HepG2 (cell line): ENCODE measurements at regions not wholly inside any gene's neighbourhood (a gene's known extent, or its start where the extent isn't known, plus 50 kb on each side); places are given as distances from the start of the nearest gene placed in this dataset.

Experiments used
- ATAC-seq: fragments of 200-7000 bp; cut with Tn5 transposase; 3 replicates; pipeline ENCODE4 v1.9.1; 2020; ENCODE audit warnings: mild to moderate bottlenecking, moderate library complexity
- BruUV-seq: library from RNA; stranded (reverse); fragments of 400-500 nt; replicated peaks from 2 replicates; lab custom pipeline; 2021; lab: Mats Ljungman, UMichigan
- CTCF ChIA-PET: fragments of 300-600 bp; formaldehyde crosslinking; extraction: SDS; loops from one replicate; lab custom pipeline; 2021; ENCODE audit warnings: low total read pairs, inconsistent platforms, low intra/inter-chr PET ratio; lab: Yijun Ruan, JAX
- POLR2A ChIA-PET: fragments of 350-600 bp; sonication (Branson Sonifier 250); formaldehyde crosslinking; loops from one replicate; lab custom pipeline; 2020; ENCODE audit warnings: antibody characterized with exemption, inconsistent platforms; lab: Yijun Ruan, JAX
- DNase-seq: peaks from one replicate; pipeline ENCODE4 v3.0.0-alpha.2; 2015; ENCODE audit warnings: low spot score
- FAIRE-seq: peaks from 3 replicates; lab custom pipeline; 2011; peaks lifted over from hg19 to GRCh38; lab: Jason Lieb, UNC
- H2AFZ ChIP-seq: one replicate; pipeline ENCODE4 v1.6.1; 2011; ENCODE audit warnings: low read length, inconsistent platforms
- H3K27ac ChIP-seq: fragments of 300-600 bp; 3 replicates; pipeline ENCODE4 v1.8.0; 2011; ENCODE audit warnings: mixed run types, mild to moderate bottlenecking, mixed read lengths, low read length, inconsistent platforms; ENCODE audit not compliant: insufficient read depth; ENCODE audit errors: extremely low read length
- H3K27me3 ChIP-seq, 2 experiments: fragments of 200-600 bp in 1 of 2; 2 replicates in 1 of 2; 3 replicates in 1 of 2; pipeline versions ENCODE4 v1.6.0 to v1.8.0; 2011; ENCODE audit warnings: low read length in 2 of 2, mild to moderate bottlenecking in 2 of 2, moderate library complexity in 2 of 2, inconsistent platforms in 1 of 2; ENCODE audit not compliant: insufficient read depth in 2 of 2, control insufficient read depth in 1 of 2
- H3K36me3 ChIP-seq, 2 experiments: fragments of 200-600 bp in 1 of 2; replicated peaks in 1 of 2; 2 replicates in 1 of 2; 3 replicates in 1 of 2; pipeline versions ENCODE4 v1.5.1 to v1.8.0; 2011; ENCODE audit warnings: low read length in 2 of 2, inconsistent platforms in 1 of 2; ENCODE audit not compliant: insufficient read depth in 2 of 2, control insufficient read depth in 1 of 2
- H3K4me1 ChIP-seq: 2 replicates; pipeline ENCODE4 v1.5.1; 2012; ENCODE audit warnings: low read length, inconsistent platforms; ENCODE audit not compliant: insufficient read depth
- H3K4me2 ChIP-seq: 2 replicates; pipeline ENCODE4 v1.6.0; 2011; ENCODE audit warnings: low read depth, low read length, inconsistent platforms
- H3K4me3 ChIP-seq, 3 experiments: fragments of 200-600 bp in 1 of 3; sonication (generic), shearing (Covaris generic) in 1 of 3; replicated peaks in 1 of 3; 2 replicates each; pipeline ENCODE4 v1.5.1; 2011 to 2016; ENCODE audit warnings: low read length in 3 of 3, inconsistent platforms in 2 of 3, low read depth in 2 of 3, mild to moderate bottlenecking in 2 of 3, control low read depth in 1 of 3, mixed read lengths in 1 of 3; ENCODE audit not compliant: insufficient read depth in 1 of 3
- H3K79me2 ChIP-seq: one replicate; pipeline ENCODE4 v1.6.1; 2011; ENCODE audit warnings: low read length, inconsistent platforms; ENCODE audit not compliant: insufficient read depth
- H3K9ac ChIP-seq: 2 replicates; pipeline ENCODE4 v1.6.0; 2011; ENCODE audit warnings: mild to moderate bottlenecking, low read depth, low read length, inconsistent platforms; ENCODE audit not compliant: insufficient read depth
- H3K9me3 ChIP-seq: 2 replicates; pipeline ENCODE4 v1.5.1; 2012; ENCODE audit warnings: mild to moderate bottlenecking, low read length
- H4K20me1 ChIP-seq: 2 replicates; pipeline ENCODE4 v1.6.0; 2011; ENCODE audit warnings: inconsistent platforms, mild to moderate bottlenecking, low read length, moderate library complexity; ENCODE audit not compliant: insufficient read depth
- CHD4 ChIP-seq: fragments of 200-600 bp; sonication (generic); IDR thresholded peaks from 2 replicates; pipeline ENCODE4 v1.7.0; 2017; ENCODE audit warnings: mild to moderate bottlenecking, low read length, borderline replicate concordance
- FOSL2 ChIP-seq: sonication (generic); formaldehyde crosslinking; IDR thresholded peaks from 2 replicates; pipeline ENCODE4 v1.4.0; 2020; ENCODE audit warnings: missing genetic modification reagents
- FOXA1 ChIP-seq, 2 experiments: fragments of 450-650 bp in 1 of 2; sonication (generic) in 1 of 2; formaldehyde crosslinking in 1 of 2; IDR thresholded peaks; 2 replicates each; pipeline versions ENCODE4 v1.4.0 to v1.6.1; 2016 to 2020; ENCODE audit warnings: missing genetic modification reagents in 1 of 2
- FOXA3 ChIP-seq: IDR thresholded peaks from 2 replicates; pipeline ENCODE4 v1.6.1; 2016; ENCODE audit warnings: missing genetic modification reagents, missing compliant biosample characterization
- HDAC6 ChIP-seq: fragments of 200-600 bp; sonication (generic); IDR thresholded peaks from 2 replicates; pipeline ENCODE4 v1.7.0; 2017; ENCODE audit warnings: mild to moderate bottlenecking, antibody characterized with exemption, low read length, low read depth
- SMAD9 ChIP-seq: sonication (generic); formaldehyde crosslinking; IDR thresholded peaks from 2 replicates; pipeline ENCODE4 v1.5.1; 2020; ENCODE audit warnings: mild to moderate bottlenecking, missing genetic modification reagents
- SP5 ChIP-seq: IDR thresholded peaks from 2 replicates; pipeline ENCODE4 v1.6.1; 2016; ENCODE audit warnings: low read depth, borderline replicate concordance
- ZFX ChIP-seq: sonication (generic); formaldehyde crosslinking; IDR thresholded peaks from 2 replicates; pipeline ENCODE4 v1.4.0; 2020; ENCODE audit warnings: mild to moderate bottlenecking, low read depth, missing genetic modification reagents, moderate library complexity
- ZNF563 ChIP-seq: sonication (generic); formaldehyde crosslinking; IDR thresholded peaks from 2 replicates; pipeline ENCODE4 v1.8.0; 2022; ENCODE audit warnings: mild to moderate bottlenecking, moderate library complexity, missing genetic modification reagents
- ZNF816 ChIP-seq: sonication (generic); formaldehyde crosslinking; IDR thresholded peaks from 2 replicates; pipeline ENCODE4 v1.8.0; 2022; ENCODE audit warnings: missing genetic modification reagents, mild to moderate bottlenecking, borderline replicate concordance
- WGBS: methylation state at CpG from one replicate; pipeline ENCODE4 v1.1.6; 2017; ENCODE audit warnings: low lambda C conversion rate; 5-methylcytosine and 5-hydroxymethylcytosine counted together
- in situ Hi-C: cut with HindIII; loops from 2 replicates; pipeline ENCODE4 v1.10.0; 2017; ENCODE audit warnings: low pct_unique_long_range_greater_than_20kb; ENCODE audit not compliant: extremely low pct_ligation_motif_present
- intact Hi-C: fragments of 100-400 bp; cut with micrococcal nuclease; formaldehyde crosslinking; loops from one replicate; pipeline ENCODE4 v1.10.0; 2022; ENCODE audit not compliant: unreplicated experiment
- TF ChIP-seq, protein P1 (sequence below): IDR thresholded peaks from 2 replicates; pipeline ENCODE4 v1.6.1; 2016; ENCODE audit warnings: low read depth, missing genetic modification reagents, missing compliant biosample characterization
- TF ChIP-seq, protein P2 (sequence below): sonication (generic); formaldehyde crosslinking; IDR thresholded peaks from 2 replicates; pipeline ENCODE4 v1.4.0; 2020; ENCODE audit warnings: missing genetic modification reagents, mild to moderate bottlenecking, borderline replicate concordance
- TF ChIP-seq, protein P3 (sequence below): sonication (generic); formaldehyde crosslinking; IDR thresholded peaks from 2 replicates; pipeline ENCODE4 v1.4.0; 2020; ENCODE audit warnings: mild to moderate bottlenecking, missing genetic modification reagents

DNA sequence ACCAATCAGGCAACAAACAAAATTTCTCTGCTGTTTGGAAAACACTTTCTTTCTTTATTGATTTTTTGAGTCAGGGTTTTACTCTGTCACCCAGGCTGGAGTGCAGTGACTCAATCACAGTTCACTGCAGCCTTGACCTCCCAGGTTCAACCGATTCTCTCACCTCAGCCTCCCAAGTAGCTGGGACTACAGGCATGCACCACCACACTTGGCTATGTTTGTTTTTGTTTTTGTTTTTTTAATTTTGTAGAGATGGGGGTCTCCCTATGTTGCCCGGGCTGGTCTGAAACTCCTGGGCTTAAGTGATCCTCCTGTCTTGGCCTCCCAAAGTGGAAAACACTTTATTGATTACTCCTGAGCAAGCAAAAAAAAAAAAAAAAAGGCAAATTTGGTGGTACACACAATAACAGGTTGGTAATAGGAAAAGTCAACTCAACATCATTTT is 276.4 kb downstream of the SOX9 start (continued):
- TF ChIP-seq, protein P1, sequence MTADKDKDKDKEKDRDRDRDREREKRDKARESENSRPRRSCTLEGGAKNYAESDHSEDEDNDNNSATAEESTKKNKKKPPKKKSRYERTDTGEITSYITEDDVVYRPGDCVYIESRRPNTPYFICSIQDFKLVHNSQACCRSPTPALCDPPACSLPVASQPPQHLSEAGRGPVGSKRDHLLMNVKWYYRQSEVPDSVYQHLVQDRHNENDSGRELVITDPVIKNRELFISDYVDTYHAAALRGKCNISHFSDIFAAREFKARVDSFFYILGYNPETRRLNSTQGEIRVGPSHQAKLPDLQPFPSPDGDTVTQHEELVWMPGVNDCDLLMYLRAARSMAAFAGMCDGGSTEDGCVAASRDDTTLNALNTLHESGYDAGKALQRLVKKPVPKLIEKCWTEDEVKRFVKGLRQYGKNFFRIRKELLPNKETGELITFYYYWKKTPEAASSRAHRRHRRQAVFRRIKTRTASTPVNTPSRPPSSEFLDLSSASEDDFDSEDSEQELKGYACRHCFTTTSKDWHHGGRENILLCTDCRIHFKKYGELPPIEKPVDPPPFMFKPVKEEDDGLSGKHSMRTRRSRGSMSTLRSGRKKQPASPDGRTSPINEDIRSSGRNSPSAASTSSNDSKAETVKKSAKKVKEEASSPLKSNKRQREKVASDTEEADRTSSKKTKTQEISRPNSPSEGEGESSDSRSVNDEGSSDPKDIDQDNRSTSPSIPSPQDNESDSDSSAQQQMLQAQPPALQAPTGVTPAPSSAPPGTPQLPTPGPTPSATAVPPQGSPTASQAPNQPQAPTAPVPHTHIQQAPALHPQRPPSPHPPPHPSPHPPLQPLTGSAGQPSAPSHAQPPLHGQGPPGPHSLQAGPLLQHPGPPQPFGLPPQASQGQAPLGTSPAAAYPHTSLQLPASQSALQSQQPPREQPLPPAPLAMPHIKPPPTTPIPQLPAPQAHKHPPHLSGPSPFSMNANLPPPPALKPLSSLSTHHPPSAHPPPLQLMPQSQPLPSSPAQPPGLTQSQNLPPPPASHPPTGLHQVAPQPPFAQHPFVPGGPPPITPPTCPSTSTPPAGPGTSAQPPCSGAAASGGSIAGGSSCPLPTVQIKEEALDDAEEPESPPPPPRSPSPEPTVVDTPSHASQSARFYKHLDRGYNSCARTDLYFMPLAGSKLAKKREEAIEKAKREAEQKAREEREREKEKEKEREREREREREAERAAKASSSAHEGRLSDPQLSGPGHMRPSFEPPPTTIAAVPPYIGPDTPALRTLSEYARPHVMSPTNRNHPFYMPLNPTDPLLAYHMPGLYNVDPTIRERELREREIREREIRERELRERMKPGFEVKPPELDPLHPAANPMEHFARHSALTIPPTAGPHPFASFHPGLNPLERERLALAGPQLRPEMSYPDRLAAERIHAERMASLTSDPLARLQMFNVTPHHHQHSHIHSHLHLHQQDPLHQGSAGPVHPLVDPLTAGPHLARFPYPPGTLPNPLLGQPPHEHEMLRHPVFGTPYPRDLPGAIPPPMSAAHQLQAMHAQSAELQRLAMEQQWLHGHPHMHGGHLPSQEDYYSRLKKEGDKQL (CRISPR knock-in tag) = no peak; the same call in 1 of the 2 replicates
- TF ChIP-seq SMAD9 (CRISPR knock-in tag) = no peak
- TF ChIP-seq HDAC6 = no peak

DNA sequence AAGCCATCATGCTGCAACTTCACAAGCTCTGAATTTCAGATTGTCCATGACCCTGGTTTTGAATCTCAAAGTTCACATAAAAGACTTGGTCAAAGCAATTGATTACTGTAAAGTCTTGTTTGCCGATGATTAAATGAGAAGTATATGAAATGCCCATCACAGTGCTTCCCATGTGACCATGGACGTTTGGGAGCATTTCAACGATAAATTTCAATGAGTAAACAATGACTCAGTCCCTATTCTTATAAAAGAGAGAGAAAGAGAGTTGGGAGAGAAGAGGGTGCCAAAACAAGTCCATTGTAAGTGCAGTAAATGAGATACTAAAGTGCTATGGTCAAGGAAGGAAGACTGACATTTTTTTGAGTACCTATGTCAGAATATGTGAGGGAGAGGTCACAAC is 276.9 kb downstream of the SOX9 start:
- Histone ChIP-seq H3K79me2 (peaks cover 20% of the 10 kb centered on the region), H3K9ac (peak overlapping the region; percentile 18; the same call in 1 of the 2 replicates), H3K27ac (peak overlapping the region; percentile 41), H3K4me2 (peak overlapping the region; percentile 8; the same call in 1 of the 2 replicates), H3K4me1 (peaks cover 98% of the 10 kb centered on the region), H3K36me3 (peaks cover 0 to 6% of the 10 kb centered on the region in 2 experiments; a peak in 3 of 5 replicates), H2AFZ (no peak overlapping the region), H3K27me3 (no peaks in the 10 kb centered on the region), H3K4me3 (no peak overlapping the region), H3K9me3 (no peaks in the 10 kb centered on the region), H4K20me1 (no peaks in the 10 kb centered on the region)
- CTCF ChIA-PET = no interaction called here
- DNase-seq (no peak), FAIRE-seq (no peak), ATAC-seq (no peak)
- no TSS peak for BruUV-seq
- 53% methylated on average over 3 of the region's 3 CpGs for WGBS
- POLR2A ChIA-PET = interaction anchor here (0.7 to 1.6 kb wide), 9 partner anchors 10 to 279 kb away, joined by 3 to 9 read pairs (median 4); partner anchors contain the start of gene SOX9
- intact Hi-C loops (loop anchor here (5.0 kb wide), 1 partner anchor 100 kb away; no protein-coding TSS in a partner anchor), in situ Hi-C loops (no loop called here)
- TF ChIP-seq ZNF563 (CRISPR knock-in tag) (no peak), CHD4 (peak; percentile 65; the same call in 1 of the 2 replicates), ZNF816 (CRISPR knock-in tag) (0 out of 2 replicates have a peak, but pooled peaks have one; percentile 25), SP5 (CRISPR knock-in tag) (no peak), FOXA3 (peak; percentile 19; the same call in 1 of the 2 replicates), FOXA1 (IDR thresholded peaks at IDR 0.05) (no peak), FOXA1 (CRISPR knock-in tag; IDR thresholded peaks at IDR 0.05) (0 out of 2 replicates have a peak, but pooled peaks have one; percentile 15), FOSL2 (CRISPR knock-in tag) (peak; percentile 70), ZFX (CRISPR knock-in tag) (no peak)
- TF ChIP-seq, protein P2, sequence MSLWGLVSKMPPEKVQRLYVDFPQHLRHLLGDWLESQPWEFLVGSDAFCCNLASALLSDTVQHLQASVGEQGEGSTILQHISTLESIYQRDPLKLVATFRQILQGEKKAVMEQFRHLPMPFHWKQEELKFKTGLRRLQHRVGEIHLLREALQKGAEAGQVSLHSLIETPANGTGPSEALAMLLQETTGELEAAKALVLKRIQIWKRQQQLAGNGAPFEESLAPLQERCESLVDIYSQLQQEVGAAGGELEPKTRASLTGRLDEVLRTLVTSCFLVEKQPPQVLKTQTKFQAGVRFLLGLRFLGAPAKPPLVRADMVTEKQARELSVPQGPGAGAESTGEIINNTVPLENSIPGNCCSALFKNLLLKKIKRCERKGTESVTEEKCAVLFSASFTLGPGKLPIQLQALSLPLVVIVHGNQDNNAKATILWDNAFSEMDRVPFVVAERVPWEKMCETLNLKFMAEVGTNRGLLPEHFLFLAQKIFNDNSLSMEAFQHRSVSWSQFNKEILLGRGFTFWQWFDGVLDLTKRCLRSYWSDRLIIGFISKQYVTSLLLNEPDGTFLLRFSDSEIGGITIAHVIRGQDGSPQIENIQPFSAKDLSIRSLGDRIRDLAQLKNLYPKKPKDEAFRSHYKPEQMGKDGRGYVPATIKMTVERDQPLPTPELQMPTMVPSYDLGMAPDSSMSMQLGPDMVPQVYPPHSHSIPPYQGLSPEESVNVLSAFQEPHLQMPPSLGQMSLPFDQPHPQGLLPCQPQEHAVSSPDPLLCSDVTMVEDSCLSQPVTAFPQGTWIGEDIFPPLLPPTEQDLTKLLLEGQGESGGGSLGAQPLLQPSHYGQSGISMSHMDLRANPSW (CRISPR knock-in tag) = peak; percentile 8; the same call in 1 of the 2 replicates
- TF ChIP-seq, protein P3, sequence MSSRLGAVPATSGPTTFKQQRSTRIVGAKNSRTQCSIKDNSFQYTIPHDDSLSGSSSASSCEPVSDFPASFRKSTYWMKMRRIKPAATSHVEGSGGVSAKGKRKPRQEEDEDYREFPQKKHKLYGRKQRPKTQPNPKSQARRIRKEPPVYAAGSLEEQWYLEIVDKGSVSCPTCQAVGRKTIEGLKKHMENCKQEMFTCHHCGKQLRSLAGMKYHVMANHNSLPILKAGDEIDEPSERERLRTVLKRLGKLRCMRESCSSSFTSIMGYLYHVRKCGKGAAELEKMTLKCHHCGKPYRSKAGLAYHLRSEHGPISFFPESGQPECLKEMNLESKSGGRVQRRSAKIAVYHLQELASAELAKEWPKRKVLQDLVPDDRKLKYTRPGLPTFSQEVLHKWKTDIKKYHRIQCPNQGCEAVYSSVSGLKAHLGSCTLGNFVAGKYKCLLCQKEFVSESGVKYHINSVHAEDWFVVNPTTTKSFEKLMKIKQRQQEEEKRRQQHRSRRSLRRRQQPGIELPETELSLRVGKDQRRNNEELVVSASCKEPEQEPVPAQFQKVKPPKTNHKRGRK (CRISPR knock-in tag) = 0 out of 2 replicates have a peak, but pooled peaks have one; percentile 29
